Fibroblast of lung (primary cell): ENCODE measurements at regions not wholly inside any gene's neighbourhood (a gene's known extent, or its start where the extent isn't known, plus 50 kb on each side); places are given as distances from the start of the nearest gene placed in this dataset.

Source experiments
- DNase-seq, 2 donors: peaks; one replicate each; pipeline versions ENCODE4 v3.0.0 to v3.0.0-alpha.2; 2010; ENCODE audit warnings: low read depth in 2 of 2
- H2AFZ ChIP-seq: 2 replicates; pipeline ENCODE4 v1.5.1; 2012; ENCODE audit warnings: low read length, control low read depth, inconsistent platforms
- H3K27ac ChIP-seq: 2 replicates; pipeline ENCODE4 v1.5.1; 2011; ENCODE audit warnings: low read length, control low read depth; ENCODE audit not compliant: insufficient read depth
- H3K27me3 ChIP-seq: 2 replicates; pipeline ENCODE4 v1.5.1; 2011; ENCODE audit warnings: mild to moderate bottlenecking, low read length; ENCODE audit not compliant: control insufficient read depth, insufficient read depth
- H3K36me3 ChIP-seq: 2 replicates; pipeline ENCODE4 v1.5.1; 2011; ENCODE audit warnings: low read length; ENCODE audit not compliant: control insufficient read depth, insufficient read depth
- H3K4me1 ChIP-seq: 2 replicates; pipeline ENCODE4 v1.5.1; 2011; ENCODE audit warnings: low read length; ENCODE audit not compliant: control insufficient read depth, insufficient read depth; ENCODE audit errors: extremely low read depth
- H3K4me2 ChIP-seq: 2 replicates; pipeline ENCODE4 v1.5.1; 2011; ENCODE audit warnings: low read length, control low read depth; ENCODE audit not compliant: insufficient read depth; ENCODE audit errors: extremely low read depth
- H3K4me3 ChIP-seq, 4 experiments: fragments of 200-600 bp in 1 of 4; sonication (generic) in 1 of 4; replicated peaks in 1 of 4; 2 replicates each; pipeline ENCODE4 v1.5.1; 2011 to 2016; ENCODE audit warnings: low read length in 4 of 4, low read depth in 3 of 4, mild to moderate bottlenecking in 3 of 4, control low read depth in 2 of 4, inconsistent platforms in 1 of 4, mixed read lengths in 1 of 4; ENCODE audit not compliant: insufficient read depth in 1 of 4; ENCODE audit errors: control extremely low read depth in 1 of 4
- H3K79me2 ChIP-seq: 2 replicates; pipeline ENCODE4 v1.5.1; 2012; ENCODE audit warnings: mild to moderate bottlenecking, low read length, inconsistent platforms; ENCODE audit not compliant: control insufficient read depth, insufficient read depth
- H3K9ac ChIP-seq: 2 replicates; pipeline ENCODE4 v1.5.1; 2011; ENCODE audit warnings: mild to moderate bottlenecking, low read length, control low read depth; ENCODE audit not compliant: insufficient read depth
- H3K9me3 ChIP-seq: 2 replicates; pipeline ENCODE4 v1.5.1; 2012; ENCODE audit warnings: low read depth, low read length; ENCODE audit not compliant: control insufficient read depth, insufficient read depth
- H4K20me1 ChIP-seq: 2 replicates; pipeline ENCODE4 v1.5.1; 2011; ENCODE audit warnings: low read length; ENCODE audit not compliant: control insufficient read depth, insufficient read depth; ENCODE audit errors: extremely low read depth
- EZH2 ChIP-seq: IDR thresholded peaks from 2 replicates; pipeline ENCODE4 v1.5.1; 2012; ENCODE audit warnings: low read length, control low read depth, mild to moderate bottlenecking; ENCODE audit errors: missing control alignments
- TF ChIP-seq, protein P1 (sequence below), 2 donors: IDR thresholded peaks in 1 of 2; conservative IDR thresholded peaks in 1 of 2; 1 replicate in 1 of 2; 2 replicates in 1 of 2; pipeline ENCODE4 v1.5.1; 2011 to 2012; ENCODE audit warnings: low read length in 2 of 2, control low read depth in 1 of 2, inconsistent platforms in 1 of 2, low read depth in 1 of 2, mild to moderate bottlenecking in 1 of 2

DNA sequence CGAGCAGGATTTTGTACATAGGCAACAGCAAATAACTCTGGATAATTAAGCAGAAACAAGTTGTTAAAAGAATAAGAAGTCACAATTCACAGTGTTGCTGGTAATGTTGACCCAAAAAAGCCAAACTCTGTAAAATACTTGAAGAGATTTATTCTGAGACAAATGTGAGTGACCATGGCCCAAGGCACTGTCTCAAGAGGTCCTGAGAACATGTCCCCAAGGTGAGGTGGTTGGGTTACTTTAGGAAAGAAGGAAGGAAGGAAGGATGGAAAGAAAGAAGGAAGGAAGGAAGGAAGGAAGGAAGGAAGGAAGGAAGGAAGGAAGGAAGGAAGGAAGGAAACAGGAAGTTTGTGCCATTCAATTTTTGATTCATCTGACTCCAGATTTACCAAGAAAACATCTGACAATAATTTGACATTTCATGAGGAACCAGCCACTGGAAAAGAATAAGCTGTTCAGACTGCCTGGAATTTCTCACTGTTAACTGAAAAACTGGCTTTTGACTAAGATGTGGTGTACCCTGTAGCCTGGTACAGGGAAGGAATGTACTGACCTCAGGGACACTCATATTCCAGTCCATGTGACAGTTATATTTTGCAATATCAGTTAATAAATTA is 295.9 kb upstream of the TNC start:
- no peaks in the 10 kb centered on the region for H3K27me3 ChIP-seq
- no peak overlapping the region for H3K27ac ChIP-seq
- H3K4me2 ChIP-seq, result no peak overlapping the region
- TF ChIP-seq EZH2, result no peak
- TF ChIP-seq, protein P1, sequence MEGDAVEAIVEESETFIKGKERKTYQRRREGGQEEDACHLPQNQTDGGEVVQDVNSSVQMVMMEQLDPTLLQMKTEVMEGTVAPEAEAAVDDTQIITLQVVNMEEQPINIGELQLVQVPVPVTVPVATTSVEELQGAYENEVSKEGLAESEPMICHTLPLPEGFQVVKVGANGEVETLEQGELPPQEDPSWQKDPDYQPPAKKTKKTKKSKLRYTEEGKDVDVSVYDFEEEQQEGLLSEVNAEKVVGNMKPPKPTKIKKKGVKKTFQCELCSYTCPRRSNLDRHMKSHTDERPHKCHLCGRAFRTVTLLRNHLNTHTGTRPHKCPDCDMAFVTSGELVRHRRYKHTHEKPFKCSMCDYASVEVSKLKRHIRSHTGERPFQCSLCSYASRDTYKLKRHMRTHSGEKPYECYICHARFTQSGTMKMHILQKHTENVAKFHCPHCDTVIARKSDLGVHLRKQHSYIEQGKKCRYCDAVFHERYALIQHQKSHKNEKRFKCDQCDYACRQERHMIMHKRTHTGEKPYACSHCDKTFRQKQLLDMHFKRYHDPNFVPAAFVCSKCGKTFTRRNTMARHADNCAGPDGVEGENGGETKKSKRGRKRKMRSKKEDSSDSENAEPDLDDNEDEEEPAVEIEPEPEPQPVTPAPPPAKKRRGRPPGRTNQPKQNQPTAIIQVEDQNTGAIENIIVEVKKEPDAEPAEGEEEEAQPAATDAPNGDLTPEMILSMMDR (conservative IDR thresholded peaks at IDR 0.05 in 1 of 2, IDR thresholded peaks at IDR 0.05 in 1 of 2; ENCODE audit: low read depth in 1 of 2, low read length in 2 of 2), result no peak
- H3K79me2 ChIP-seq, result no peaks in the 10 kb centered on the region
- H3K9me3 ChIP-seq, result no peaks in the 10 kb centered on the region
- H4K20me1 ChIP-seq, result no peaks in the 10 kb centered on the region
- H3K36me3 ChIP-seq, result no peaks in the 10 kb centered on the region
- H3K4me3 ChIP-seq, result no peak overlapping the region
- no peak for DNase-seq
- no peak overlapping the region for H2AFZ ChIP-seq
- peaks cover 5% of the 10 kb centered on the region for H3K4me1 ChIP-seq
- no peak overlapping the region for H3K9ac ChIP-seq

DNA sequence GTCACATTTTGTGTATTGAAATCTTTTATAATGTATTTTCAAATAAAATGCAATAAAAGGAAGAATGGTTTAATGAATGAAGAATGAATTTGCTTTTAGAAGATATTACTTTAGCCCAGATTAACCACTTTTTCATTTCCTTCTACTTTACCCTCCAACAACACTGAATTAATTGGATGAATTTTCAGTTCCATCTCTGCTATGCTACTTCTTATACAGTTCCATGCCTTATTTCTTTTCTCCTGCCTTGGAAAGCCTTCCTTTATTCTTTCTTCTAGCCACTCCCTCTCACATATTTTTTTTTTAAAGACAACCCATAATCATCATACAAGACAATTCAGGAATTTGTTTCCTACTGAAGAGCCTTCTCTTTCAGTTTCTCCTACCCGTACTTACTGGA is 296.6 kb upstream of the TNC start:
- Histone ChIP-seq H3K27me3 (no peaks in the 10 kb centered on the region), H3K36me3 (no peaks in the 10 kb centered on the region), H3K4me1 (peaks cover 5% of the 10 kb centered on the region), H3K9ac (no peak overlapping the region), H4K20me1 (no peaks in the 10 kb centered on the region), H3K4me3 (no peak overlapping the region), H3K27ac (no peak overlapping the region), H3K9me3 (no peaks in the 10 kb centered on the region), H3K79me2 (no peaks in the 10 kb centered on the region), H3K4me2 (no peak overlapping the region), H2AFZ (no peak overlapping the region)
- DNase-seq, result no peak
- TF ChIP-seq, protein P1 (conservative IDR thresholded peaks at IDR 0.05 in 1 of 2, IDR thresholded peaks at IDR 0.05 in 1 of 2; ENCODE audit: low read depth in 1 of 2, low read length in 2 of 2), result no peak
- no peak for TF ChIP-seq EZH2

GRCh38 chr9:115415450-115415849 is 297.5 kb upstream of the TNC start:
- H3K9ac ChIP-seq, result no peak overlapping the region
- no peak overlapping the region for H3K4me2 ChIP-seq
- no peak overlapping the region for H2AFZ ChIP-seq
- H3K27me3 ChIP-seq, result no peaks in the 10 kb centered on the region
- no peaks in the 10 kb centered on the region for H3K36me3 ChIP-seq
- H3K79me2 ChIP-seq, result no peaks in the 10 kb centered on the region
- H3K4me1 ChIP-seq, result peaks cover 5% of the 10 kb centered on the region
- no peak for TF ChIP-seq EZH2
- TF ChIP-seq, protein P1 (conservative IDR thresholded peaks at IDR 0.05 in 1 of 2, IDR thresholded peaks at IDR 0.05 in 1 of 2; ENCODE audit: low read depth in 1 of 2, low read length in 2 of 2), result no peak
- H3K27ac ChIP-seq, result no peak overlapping the region
- DNase-seq, result no peak
- no peaks in the 10 kb centered on the region for H3K9me3 ChIP-seq
- H3K4me3 ChIP-seq, result no peak overlapping the region
- H4K20me1 ChIP-seq, result no peaks in the 10 kb centered on the region
